Transverse colon (tissue), 4 donors: ENCODE measurements at regions not wholly inside any gene's neighbourhood (a gene's known extent, or its start where the extent isn't known, plus 50 kb on each side); places are given as distances from the start of the nearest gene placed in this dataset.

Experiments
- POLR2A ChIP-seq: fragments of 450-650 bp; IDR thresholded peaks from one replicate; pipeline ENCODE4 v1.6.1; 2016; ENCODE audit warnings: antibody characterized with exemption, mild to moderate bottlenecking, moderate library complexity
- POLR2AphosphoS5 ChIP-seq, 3 donors: sonication (generic); formaldehyde crosslinking; IDR thresholded peaks; one replicate each; pipeline ENCODE4 v1.6.1; 2016; ENCODE audit warnings: antibody characterized with exemption in 3 of 3
- TF ChIP-seq, protein P1 (sequence below), 5 experiments: fragments of 200-600 bp in 3 of 5; fragments of 450-650 bp in 2 of 5; sonication (generic) in 3 of 5; IDR thresholded peaks; 1 replicate in 2 of 5; 2 replicates in 3 of 5; pipeline ENCODE4 v1.5.1; 2016 to 2017; ENCODE audit warnings: antibody characterized with exemption in 5 of 5, inconsistent platforms in 3 of 5, mild to moderate bottlenecking in 2 of 5, moderate library complexity in 1 of 5

DNA sequence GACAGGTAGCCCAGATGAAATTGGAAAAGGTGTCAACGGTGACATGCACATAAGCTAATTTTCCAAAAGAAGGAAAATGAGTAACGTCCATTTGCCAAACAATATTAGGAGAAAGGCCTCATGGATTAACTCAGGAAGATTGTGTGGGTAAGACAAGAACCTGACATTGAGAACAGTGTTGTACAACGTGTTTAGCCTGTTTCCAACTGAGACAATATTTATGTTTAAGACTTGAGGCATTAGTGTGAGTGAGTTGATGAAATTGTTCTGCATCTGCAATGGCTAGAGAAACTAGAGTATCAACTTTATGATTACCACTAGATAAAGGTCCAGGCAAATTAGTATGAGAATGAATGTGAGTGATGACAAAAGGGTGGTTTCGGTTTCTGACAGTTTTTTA, 191.3 kb upstream of the RAI14 start:
- TF ChIP-seq POLR2AphosphoS5 (IDR thresholded peaks at IDR 0.05) (no peak), POLR2A (no peak)
- TF ChIP-seq, protein P1, sequence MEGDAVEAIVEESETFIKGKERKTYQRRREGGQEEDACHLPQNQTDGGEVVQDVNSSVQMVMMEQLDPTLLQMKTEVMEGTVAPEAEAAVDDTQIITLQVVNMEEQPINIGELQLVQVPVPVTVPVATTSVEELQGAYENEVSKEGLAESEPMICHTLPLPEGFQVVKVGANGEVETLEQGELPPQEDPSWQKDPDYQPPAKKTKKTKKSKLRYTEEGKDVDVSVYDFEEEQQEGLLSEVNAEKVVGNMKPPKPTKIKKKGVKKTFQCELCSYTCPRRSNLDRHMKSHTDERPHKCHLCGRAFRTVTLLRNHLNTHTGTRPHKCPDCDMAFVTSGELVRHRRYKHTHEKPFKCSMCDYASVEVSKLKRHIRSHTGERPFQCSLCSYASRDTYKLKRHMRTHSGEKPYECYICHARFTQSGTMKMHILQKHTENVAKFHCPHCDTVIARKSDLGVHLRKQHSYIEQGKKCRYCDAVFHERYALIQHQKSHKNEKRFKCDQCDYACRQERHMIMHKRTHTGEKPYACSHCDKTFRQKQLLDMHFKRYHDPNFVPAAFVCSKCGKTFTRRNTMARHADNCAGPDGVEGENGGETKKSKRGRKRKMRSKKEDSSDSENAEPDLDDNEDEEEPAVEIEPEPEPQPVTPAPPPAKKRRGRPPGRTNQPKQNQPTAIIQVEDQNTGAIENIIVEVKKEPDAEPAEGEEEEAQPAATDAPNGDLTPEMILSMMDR (IDR thresholded peaks at IDR 0.05), result no peak
